WTC11 (cell line): ENCODE measurements at regions not wholly inside any gene's neighbourhood (a gene's known extent, or its start where the extent isn't known, plus 50 kb on each side); places are given as distances from the start of the nearest gene placed in this dataset.

Experiments
- ATAC-seq: fragments of 200-7000 bp; cut with Tn5 transposase; 2 replicates; pipeline ENCODE4 v1.10.0; 2021; ENCODE audit warnings: mild to moderate bottlenecking, moderate library complexity
- CTCF ChIA-PET: fragments of 300-600 bp; sonication (Branson Sonifier 250); formaldehyde crosslinking; loops from one replicate; lab custom pipeline; 2021; ENCODE audit warnings: antibody characterized with exemption; lab: Charles Lee
- POLR2A ChIA-PET: fragments of 350-600 bp; sonication (Branson Sonifier 250); formaldehyde crosslinking; loops from one replicate; lab custom pipeline; 2021; ENCODE audit warnings: antibody characterized with exemption; lab: Charles Lee
- DNase-seq: peaks from one replicate; pipeline ENCODE4 v3.0.0; 2021; ENCODE audit warnings: low spot score
- H3K27ac Mint-ChIP-seq: 2 replicates; pipeline ENCODE4 v1.8.0; 2021; ENCODE audit warnings: mixed read lengths
- H3K27me3 Mint-ChIP-seq: 2 replicates; pipeline ENCODE4 v1.8.0; 2021; ENCODE audit warnings: low read depth, mild to moderate bottlenecking, moderate library complexity, mixed read lengths
- H3K36me3 Mint-ChIP-seq: 2 replicates; pipeline ENCODE4 v1.8.0; 2021; ENCODE audit warnings: mixed read lengths
- H3K4me1 Mint-ChIP-seq: 2 replicates; pipeline ENCODE4 v1.8.0; 2022; ENCODE audit warnings: mixed read lengths
- H3K4me3 Mint-ChIP-seq: 2 replicates; pipeline ENCODE4 v1.8.0; 2021; ENCODE audit warnings: mild to moderate bottlenecking, moderate library complexity, mixed read lengths
- H3K9me3 Mint-ChIP-seq: 2 replicates; pipeline ENCODE4 v1.8.0; 2021; ENCODE audit warnings: mixed read lengths
- ARID4B ChIP-seq: sonication (generic); formaldehyde crosslinking; IDR thresholded peaks from 2 replicates; pipeline ENCODE4 v1.8.0; 2023; ENCODE audit warnings: missing genetic modification reagents, mild to moderate bottlenecking, borderline replicate concordance
- CBFB ChIP-seq: sonication (generic); formaldehyde crosslinking; IDR thresholded peaks from 2 replicates; pipeline ENCODE4 v1.8.1; 2022; ENCODE audit warnings: mild to moderate bottlenecking, low read depth, missing genetic modification reagents
- IRF2 ChIP-seq: sonication (generic); formaldehyde crosslinking; IDR thresholded peaks from 2 replicates; pipeline ENCODE4 v1.8.0; 2022; ENCODE audit warnings: low read depth, missing genetic modification reagents, borderline replicate concordance
- MXD4 ChIP-seq: fragments of 250-450 bp; sonication (Bioruptor Pico); IDR thresholded peaks from 2 replicates; pipeline ENCODE4 v1.8.0; 2021; ENCODE audit warnings: mild to moderate bottlenecking, moderate library complexity, borderline replicate concordance
- OVOL2 ChIP-seq: fragments of 250-450 bp; sonication (Bioruptor Pico); IDR thresholded peaks from 2 replicates; pipeline ENCODE4 v1.9.0; 2021; ENCODE audit warnings: mild to moderate bottlenecking, borderline replicate concordance
- PRDM15 ChIP-seq: sonication (generic); formaldehyde crosslinking; IDR thresholded peaks from 2 replicates; pipeline ENCODE4 v1.8.0; 2022; ENCODE audit warnings: missing genetic modification reagents
- RELA ChIP-seq: sonication (generic); formaldehyde crosslinking; IDR thresholded peaks from 2 replicates; pipeline ENCODE4 v1.8.1; 2022; ENCODE audit warnings: missing genetic modification reagents, mild to moderate bottlenecking, borderline replicate concordance
- ZNF232 ChIP-seq: sonication (generic); formaldehyde crosslinking; IDR thresholded peaks from 2 replicates; pipeline ENCODE4 v1.8.0; 2022; ENCODE audit warnings: mild to moderate bottlenecking, missing genetic modification reagents
- TF ChIP-seq, protein P1 (sequence below): sonication (generic); formaldehyde crosslinking; IDR thresholded peaks from 2 replicates; pipeline ENCODE4 v1.8.1; 2022; ENCODE audit warnings: low read depth, mild to moderate bottlenecking, moderate library complexity, missing genetic modification reagents, borderline replicate concordance
- TF ChIP-seq, protein P2 (sequence below): fragments of 200-600 bp; IDR thresholded peaks from 2 replicates; pipeline ENCODE4 v1.8.0; 2022; ENCODE audit warnings: antibody characterized with exemption

DNA sequence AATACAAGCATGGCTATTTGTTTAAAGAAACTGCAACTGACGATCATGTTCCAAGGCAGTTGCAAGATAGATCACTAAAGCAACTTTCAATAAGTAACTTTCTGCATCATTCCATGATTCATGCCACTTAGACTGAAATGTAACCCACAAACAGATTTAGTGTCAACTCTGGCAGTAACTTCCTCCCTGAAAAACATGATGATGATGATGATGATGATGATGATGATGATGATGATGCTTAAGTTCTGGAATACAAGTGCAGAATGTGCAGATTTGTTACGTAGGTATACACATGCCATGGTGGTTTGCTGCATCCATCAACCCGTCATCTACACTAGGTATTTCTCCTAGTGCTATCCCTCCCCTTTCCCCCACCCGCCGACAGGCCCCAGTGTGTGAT is 754.7 kb downstream of the INHBA start (continued):
- TF ChIP-seq, protein P1, sequence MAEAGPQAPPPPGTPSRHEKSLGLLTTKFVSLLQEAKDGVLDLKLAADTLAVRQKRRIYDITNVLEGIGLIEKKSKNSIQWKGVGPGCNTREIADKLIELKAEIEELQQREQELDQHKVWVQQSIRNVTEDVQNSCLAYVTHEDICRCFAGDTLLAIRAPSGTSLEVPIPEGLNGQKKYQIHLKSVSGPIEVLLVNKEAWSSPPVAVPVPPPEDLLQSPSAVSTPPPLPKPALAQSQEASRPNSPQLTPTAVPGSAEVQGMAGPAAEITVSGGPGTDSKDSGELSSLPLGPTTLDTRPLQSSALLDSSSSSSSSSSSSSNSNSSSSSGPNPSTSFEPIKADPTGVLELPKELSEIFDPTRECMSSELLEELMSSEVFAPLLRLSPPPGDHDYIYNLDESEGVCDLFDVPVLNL (CRISPR knock-in tag) = no peak
- TF ChIP-seq PRDM15 (CRISPR knock-in tag) = no peak
- TF ChIP-seq ARID4B (CRISPR knock-in tag) = no peak
- TF ChIP-seq IRF2 (CRISPR knock-in tag) = no peak
- TF ChIP-seq CBFB = no peak
- TF ChIP-seq OVOL2 = no peak
- TF ChIP-seq, protein P2, sequence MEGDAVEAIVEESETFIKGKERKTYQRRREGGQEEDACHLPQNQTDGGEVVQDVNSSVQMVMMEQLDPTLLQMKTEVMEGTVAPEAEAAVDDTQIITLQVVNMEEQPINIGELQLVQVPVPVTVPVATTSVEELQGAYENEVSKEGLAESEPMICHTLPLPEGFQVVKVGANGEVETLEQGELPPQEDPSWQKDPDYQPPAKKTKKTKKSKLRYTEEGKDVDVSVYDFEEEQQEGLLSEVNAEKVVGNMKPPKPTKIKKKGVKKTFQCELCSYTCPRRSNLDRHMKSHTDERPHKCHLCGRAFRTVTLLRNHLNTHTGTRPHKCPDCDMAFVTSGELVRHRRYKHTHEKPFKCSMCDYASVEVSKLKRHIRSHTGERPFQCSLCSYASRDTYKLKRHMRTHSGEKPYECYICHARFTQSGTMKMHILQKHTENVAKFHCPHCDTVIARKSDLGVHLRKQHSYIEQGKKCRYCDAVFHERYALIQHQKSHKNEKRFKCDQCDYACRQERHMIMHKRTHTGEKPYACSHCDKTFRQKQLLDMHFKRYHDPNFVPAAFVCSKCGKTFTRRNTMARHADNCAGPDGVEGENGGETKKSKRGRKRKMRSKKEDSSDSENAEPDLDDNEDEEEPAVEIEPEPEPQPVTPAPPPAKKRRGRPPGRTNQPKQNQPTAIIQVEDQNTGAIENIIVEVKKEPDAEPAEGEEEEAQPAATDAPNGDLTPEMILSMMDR = no peak

GRCh38 chr7:40947566-40947965 is 755.3 kb downstream of the INHBA start:
- CTCF ChIA-PET = no interaction called here
- peaks cover 73% of the 10 kb centered on the region for H3K9me3 Mint-ChIP-seq
- H3K27ac Mint-ChIP-seq = no peak overlapping the region
- TF ChIP-seq ZNF232 (CRISPR knock-in tag) = no peak
- TF ChIP-seq RELA = no peak
- TF ChIP-seq MXD4 (CRISPR knock-in tag) = no peak
- no peak for TF ChIP-seq PRDM15 (CRISPR knock-in tag)
- peaks cover 22% of the 10 kb centered on the region for H3K36me3 Mint-ChIP-seq
- no peak overlapping the region for H3K4me3 Mint-ChIP-seq
- ATAC-seq (no peak), DNase-seq (no peak)
- peaks cover 12% of the 10 kb centered on the region for H3K27me3 Mint-ChIP-seq
- POLR2A ChIA-PET = no interaction called here
- H3K4me1 Mint-ChIP-seq = no peaks in the 10 kb centered on the region
